GM21360 (cell line): ENCODE measurements at regions not wholly inside any gene's neighbourhood (a gene's known extent, or its start where the extent isn't known, plus 50 kb on each side); places are given as distances from the start of the nearest gene placed in this dataset.
"Not testable (repeated sequence)": the region's sequence is repeated elsewhere in the genome, so short reads cannot be mapped to it uniquely, and the experiment has no call there.

Experiments used
- ATAC-seq: cut with Tn5 transposase; IDR thresholded peaks from one replicate; pipeline ENCODE4 v1.9.1; 2021; ENCODE audit warnings: mild to moderate bottlenecking, moderate library complexity; ENCODE audit not compliant: unreplicated experiment

- ATAC-seq: not testable (repeated sequence)
These were observed 293.6 kb upstream of the KCNH7 start for GRCh38 chr2:163132207-163132606.

DNA sequence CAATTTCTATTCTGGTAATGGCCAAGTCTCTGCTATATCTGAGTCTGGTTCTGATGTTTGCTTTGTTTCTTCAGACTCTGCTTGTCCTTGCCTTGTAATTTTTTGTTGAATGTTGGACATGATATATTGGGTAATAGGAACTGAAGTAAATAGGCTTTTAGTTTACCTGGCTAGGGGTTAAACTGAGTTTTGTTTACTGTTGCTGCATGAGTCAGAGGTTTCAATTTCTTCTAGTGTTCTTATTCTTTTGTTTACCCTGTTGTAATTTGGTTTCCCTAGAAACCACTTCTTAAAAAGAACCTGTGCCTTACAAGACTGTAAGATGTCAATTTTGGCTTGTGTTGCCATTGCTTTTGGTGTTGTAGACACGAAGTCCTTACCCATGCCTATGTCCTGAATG, 285.0 kb upstream of the KCNH7 start:
- no peak for ATAC-seq

GRCh38 chr2:163122257-163122656, 283.7 kb upstream of the KCNH7 start:
- ATAC-seq: no peak

DNA sequence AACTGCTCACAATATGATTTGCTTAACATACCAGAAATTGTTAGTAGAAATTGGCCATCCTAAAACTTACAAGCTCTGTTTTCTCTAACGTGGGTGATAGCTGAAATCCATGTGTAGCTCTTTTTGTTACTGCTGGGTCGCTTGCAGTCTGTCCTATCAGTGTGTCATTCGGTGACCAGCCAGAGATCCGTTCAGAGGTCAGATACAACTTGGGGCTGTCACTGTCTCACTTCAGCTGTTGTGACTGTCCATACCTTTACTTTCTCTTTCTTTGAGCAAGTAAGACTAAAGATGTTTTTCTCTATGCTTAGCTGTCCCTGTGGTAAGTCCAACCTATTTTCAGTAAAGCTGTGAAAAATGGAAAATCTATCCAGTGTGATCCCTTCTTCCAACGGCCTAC, 282.9 kb upstream of the KCNH7 start:
- ATAC-seq: no peak

DNA sequence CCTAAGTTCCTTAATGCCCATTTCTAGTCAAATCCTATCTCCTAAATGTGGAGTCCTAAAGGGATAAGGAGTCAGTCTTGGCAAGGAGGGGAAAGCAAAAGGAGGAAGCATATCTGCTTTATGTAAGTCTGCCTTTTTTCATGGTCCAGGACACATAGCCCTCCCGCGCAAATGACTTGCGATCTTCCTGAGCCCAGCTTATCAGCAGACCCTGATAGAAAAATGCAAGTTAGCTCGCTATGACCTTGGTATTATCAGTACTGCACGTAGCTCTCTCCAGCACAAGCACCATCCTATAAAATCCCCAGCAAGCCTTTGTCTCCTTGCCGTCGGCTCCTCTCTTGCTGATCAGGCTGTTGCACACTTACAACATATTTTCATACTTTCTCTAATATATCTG, 281.4 kb upstream of the KCNH7 start:
- no peak for ATAC-seq

DNA sequence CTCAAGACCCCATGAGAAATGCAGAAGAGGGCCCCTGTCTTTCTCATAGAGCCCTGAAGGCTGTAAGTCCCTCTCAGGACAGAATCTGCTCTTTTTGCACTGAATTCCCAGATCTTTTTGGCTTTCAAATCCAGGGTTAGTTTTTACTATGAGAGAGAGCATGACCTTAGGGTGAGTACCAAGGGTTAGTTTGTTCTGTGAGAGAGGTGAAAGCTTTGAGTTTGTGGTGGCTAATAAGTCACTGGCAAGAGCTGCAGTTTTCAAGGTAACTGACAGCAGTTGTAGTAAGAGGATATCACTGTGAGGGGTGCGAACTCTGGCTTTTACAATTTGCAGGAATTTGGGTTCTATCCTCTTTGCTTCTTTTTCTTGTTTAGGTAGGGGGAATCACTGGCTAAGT, 248.4 kb upstream of the KCNH7 start:
- no peak for ATAC-seq

DNA sequence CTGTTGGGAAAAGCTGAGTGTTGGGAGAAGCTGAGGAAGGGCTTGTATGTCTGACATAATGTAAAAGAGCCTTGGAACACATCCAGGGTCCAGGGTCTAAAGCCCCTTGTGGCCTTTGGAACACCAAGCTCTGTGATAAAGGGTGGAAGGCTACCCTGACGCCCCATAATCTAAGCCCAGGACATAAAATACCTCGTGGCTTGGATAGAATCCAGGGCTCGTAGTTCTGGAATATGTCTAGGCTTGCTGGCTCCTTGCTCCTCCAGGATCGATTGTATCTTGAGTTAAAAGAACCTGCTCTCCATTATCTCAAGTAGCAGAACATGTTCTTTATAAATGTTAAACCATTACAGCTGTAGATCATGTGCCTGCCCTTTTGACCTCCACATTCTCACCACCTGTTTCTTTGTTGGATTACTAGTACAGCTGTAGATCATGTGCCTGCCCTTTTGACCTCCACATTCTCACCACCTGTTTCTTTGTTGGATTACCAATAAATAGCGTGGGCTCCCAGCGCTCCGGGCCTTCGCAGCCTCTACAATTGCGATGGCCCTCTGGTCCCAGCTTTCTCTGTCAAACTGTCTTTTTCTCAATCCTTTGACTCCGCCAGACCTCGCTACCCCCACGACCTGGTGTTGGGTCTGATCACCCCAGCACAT, 246.9 kb upstream of the KCNH7 start:
- not testable (repeated sequence) for ATAC-seq

GRCh38 chr2:163081754-163082153, 243.2 kb upstream of the KCNH7 start:
- ATAC-seq: no peak

DNA sequence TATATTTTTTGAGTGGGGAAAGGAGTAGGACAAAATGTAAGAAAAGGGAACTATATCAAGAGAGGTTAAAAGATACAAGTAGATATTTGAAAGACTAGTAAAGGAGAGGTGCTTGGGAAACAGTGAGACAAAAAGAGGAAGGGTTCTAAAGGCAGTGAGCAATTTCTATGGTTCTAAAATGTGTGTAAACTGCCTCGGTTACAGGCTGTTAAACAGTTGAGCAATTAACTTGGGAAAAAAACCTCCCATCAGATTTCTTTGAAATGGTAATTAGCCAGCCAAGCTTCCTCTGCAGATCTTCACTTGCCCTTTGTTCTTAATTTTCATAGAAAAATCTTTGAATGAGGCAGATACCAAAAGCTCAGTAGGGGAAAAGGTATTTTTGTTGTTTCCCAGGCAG, 238.7 kb upstream of the KCNH7 start:
- ATAC-seq: no peak

GRCh38 chr2:163066085-163066484, 227.5 kb upstream of the KCNH7 start:
- no peak for ATAC-seq

- ATAC-seq: no peak
These were observed 224.0 kb upstream of the KCNH7 start for GRCh38 chr2:163062524-163062923.

DNA sequence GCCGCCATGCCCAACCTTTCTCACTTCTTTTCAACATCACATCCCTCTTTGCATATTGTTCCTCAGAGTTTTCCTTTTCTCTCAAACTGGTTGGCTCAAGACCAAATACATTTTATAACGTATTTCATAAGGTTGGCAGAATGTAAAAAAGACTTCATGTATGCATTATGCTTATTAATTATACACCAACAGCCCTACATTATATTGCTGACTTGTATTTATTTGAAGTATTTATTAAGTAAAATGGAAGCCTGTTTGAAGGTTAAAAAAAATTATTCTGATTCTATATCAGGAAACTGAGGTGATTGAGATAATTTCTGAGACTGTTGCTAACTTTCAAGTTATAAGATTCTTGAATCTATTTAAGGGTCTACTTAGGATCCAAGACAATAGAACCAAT, 208.0 kb upstream of the KCNH7 start:
- no peak for ATAC-seq

DNA sequence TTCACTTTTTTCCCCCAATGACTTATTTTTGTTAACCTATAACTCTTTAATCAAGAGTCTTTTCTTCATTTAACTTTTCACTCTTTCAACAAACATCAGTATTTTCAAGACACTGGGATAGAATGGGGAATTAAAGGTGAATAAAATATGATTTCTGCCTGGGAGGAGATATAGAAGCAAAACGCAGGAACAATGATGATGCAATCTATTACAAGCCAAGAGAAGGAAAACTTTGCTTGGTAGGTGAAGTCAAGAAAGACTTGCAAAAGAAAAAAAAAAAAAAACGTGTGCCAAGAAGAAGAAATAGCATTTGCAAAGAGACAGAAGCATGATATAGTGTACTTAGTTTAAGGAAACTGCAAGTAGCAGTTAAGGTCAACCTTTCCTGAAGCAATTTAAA, 207.3 kb upstream of the KCNH7 start:
- ATAC-seq: no peak

DNA sequence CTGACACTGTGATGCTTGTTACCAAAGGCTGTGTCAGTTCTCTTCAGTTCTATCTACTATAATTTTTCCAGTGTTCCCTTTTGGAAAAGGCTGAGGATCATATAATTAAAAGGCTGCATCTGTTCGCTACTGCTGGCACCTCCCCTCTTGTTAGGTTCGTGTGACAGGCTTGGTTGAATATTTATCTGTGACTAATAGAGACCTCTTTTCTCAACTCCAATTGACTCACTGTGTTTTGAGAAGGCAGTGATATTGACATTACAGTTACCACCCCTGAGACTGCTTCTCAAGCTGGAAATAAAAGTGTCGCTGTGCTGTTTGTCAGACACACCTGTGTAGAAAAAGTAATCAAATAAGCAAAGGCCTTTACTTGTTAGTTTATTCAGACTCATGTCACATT, 205.5 kb upstream of the KCNH7 start:
- no peak for ATAC-seq

- no peak for ATAC-seq
These were observed 204.6 kb upstream of the KCNH7 start for GRCh38 chr2:163043201-163043600.

DNA sequence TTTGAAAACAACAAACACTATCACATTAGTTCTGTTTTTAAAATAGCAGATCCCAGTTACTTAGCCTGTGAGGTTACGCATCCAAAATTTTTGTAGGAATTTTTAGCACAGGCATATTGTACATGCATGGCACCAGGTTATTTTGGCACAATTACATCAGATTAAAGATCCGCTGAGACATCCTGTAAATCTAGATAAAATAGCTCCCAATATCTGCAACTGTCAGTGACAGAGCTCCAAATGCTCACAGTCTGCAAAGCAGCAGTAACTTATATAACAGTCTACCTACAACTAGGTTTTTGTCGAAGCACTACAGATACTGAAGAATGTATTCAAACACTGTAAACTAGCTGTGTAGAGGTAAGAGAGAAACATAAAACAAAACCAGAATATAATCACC, 200.7 kb upstream of the KCNH7 start:
- no peak for ATAC-seq

- ATAC-seq: no peak
These were observed 190.2 kb upstream of the KCNH7 start for GRCh38 chr2:163028807-163029206.

- not testable (repeated sequence) for ATAC-seq
These were observed 187.7 kb upstream of the KCNH7 start for GRCh38 chr2:163026136-163026775.

- ATAC-seq: not testable (repeated sequence)
These were observed 178.3 kb upstream of the KCNH7 start for GRCh38 chr2:163016882-163017281.

DNA sequence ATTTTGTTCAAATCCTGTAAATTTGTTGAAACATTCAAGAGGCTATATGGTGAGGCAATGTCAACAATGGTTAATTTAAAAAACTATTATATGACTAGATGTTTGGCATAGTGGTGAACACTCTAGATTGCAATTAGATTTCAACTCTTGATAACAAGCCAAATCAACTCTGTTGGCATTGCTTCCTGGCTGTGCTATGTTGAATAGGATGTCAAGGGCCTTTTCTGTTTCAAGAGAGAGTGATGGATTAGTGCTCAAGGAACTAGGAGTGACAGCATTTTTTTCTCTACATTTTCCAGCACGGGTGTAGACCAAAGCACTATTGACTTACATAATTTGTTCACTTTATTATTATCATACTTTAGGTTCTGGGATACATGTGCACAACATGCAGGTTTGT, 172.4 kb upstream of the KCNH7 start:
- no peak for ATAC-seq

GRCh38 chr2:163008642-163009041, 170.1 kb upstream of the KCNH7 start:
- ATAC-seq: no peak

GRCh38 chr2:162994718-162995117, 156.2 kb upstream of the KCNH7 start:
- no peak for ATAC-seq

- no peak for ATAC-seq
These were observed 154.3 kb upstream of the KCNH7 start for GRCh38 chr2:162992828-162993227.
